HG02642 (cell line): ENCODE measurements at regions not wholly inside any gene's neighbourhood (a gene's known extent, or its start where the extent isn't known, plus 50 kb on each side); places are given as distances from the start of the nearest gene placed in this dataset.

Source experiments
- ATAC-seq: cut with Tn5 transposase; IDR thresholded peaks from one replicate; pipeline ENCODE4 v1.9.1; 2021; ENCODE audit warnings: mild to moderate bottlenecking; ENCODE audit not compliant: unreplicated experiment, poor library complexity

DNA sequence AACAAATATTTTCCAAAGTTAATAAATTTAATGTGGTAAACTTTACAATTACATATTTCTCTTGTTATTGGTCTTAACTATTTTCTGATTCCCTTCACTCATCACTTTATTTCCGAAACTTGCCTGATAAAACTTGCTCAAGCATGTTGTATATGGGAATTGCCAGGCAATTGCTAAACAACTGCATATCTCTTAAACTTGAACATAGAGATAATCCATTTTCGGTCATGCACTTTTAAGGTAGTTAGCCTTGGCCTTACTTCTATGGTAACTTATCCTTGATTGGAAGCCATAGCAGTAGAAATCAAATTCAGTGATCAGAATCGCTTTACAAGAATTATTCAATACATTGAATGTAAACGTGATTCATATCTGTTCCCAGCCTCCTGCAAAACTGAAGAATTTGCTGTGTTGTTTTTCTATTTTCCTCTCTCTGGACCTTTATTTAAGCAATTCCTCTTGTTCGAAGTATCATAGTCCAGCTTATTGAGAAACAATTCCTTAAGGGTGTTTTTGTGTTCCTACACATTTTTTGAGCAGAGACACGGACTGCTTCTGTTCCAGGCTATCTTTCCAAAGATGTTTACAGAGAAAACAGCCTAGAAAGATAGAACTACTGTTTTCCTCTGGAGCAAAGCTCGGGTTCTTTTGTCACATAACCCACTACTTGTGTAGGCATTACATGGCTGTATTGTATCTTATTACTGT is 674.3 kb downstream of the IRS1 start:
- ATAC-seq: no peak

DNA sequence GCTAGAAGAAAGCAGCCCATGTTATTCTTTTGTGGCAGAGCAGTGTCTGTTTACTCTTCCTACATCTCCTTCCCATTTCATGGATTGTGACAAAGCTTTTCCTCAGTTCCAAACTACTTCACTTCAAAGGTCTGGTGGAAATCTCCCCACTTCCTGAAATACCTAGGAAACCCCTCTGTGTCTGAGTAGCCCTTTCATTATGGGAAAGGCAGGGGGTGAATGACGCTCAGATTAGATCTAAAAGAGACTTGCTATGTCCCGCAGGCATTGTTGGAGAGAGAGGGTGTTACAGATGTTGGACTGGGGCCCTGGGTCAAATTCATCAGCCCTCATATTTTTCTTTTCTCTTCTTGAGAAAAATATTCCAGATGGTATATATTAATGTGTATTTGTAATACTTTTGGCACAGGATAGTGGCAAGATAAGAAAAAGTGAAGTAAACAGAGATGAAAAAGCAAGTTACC is 675.0 kb downstream of the IRS1 start:
- no peak for ATAC-seq

DNA sequence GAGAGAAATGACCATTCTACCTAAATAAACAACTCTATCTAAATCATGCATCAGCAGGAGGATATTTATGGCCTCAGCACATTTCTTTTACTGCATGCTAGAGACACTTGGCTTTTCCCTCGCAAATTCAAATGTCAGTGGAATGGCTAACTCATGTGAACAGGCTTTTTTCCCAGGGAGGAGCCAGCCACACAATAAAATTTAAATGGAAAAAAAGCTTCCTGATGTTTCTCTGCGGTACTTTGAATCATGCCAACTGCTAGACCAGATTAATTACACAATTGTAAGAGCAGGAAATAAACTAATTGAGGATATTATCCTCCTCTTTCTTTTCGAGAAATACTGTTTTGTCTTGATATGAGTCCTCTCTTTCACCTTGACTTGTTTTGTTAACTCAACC is 676.3 kb downstream of the IRS1 start:
- ATAC-seq: no peak

DNA sequence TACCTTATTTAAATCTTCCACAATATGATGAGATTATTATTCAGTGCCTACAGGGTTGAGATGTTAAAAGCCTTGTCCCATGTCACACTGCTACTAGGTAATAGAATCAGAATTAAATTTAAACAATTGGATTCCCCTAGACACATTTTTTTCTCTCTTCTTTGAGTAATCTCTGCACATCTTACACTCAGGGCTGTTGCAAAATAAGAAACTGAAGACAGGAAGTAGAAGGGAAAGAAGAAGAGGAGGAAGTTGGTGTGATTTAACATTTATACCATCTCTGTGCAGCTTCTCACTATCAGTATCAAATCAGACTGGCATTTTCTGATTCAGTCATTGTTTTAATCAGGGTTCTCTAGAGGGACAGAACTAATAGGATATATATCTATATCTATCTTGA is 677.6 kb downstream of the IRS1 start:
- no peak for ATAC-seq

DNA sequence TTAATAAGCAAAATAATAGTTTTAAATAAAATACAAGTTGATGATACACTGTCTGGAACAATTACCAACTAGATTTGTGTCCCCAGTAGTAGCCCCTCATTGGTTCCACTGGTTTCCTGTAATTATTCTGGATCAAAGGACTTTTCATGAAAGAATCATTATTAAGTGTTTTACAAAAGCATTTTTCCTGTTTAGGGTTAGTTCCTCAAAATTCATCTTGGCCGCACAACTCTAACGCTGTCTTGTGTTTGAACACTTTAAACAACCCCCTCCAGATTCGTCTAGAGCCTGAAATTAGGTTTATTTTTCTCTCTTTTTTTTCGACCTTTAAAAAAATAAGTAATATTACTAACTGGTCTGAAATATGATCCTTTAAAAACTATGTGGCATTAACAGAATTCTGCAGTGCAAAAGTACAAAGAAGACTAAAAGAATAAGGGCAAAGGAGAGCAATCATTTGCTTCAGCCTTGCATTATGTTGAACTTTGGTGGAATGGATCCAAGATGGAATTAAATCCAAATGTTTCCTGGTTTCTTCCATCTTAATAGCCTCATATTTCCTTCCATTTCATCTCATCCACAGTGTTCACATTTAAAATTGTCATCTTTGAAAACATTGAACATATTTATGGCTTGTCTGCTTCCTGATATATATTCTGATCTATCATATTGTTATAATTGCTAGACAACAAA is 678.4 kb downstream of the IRS1 start:
- no peak for ATAC-seq

DNA sequence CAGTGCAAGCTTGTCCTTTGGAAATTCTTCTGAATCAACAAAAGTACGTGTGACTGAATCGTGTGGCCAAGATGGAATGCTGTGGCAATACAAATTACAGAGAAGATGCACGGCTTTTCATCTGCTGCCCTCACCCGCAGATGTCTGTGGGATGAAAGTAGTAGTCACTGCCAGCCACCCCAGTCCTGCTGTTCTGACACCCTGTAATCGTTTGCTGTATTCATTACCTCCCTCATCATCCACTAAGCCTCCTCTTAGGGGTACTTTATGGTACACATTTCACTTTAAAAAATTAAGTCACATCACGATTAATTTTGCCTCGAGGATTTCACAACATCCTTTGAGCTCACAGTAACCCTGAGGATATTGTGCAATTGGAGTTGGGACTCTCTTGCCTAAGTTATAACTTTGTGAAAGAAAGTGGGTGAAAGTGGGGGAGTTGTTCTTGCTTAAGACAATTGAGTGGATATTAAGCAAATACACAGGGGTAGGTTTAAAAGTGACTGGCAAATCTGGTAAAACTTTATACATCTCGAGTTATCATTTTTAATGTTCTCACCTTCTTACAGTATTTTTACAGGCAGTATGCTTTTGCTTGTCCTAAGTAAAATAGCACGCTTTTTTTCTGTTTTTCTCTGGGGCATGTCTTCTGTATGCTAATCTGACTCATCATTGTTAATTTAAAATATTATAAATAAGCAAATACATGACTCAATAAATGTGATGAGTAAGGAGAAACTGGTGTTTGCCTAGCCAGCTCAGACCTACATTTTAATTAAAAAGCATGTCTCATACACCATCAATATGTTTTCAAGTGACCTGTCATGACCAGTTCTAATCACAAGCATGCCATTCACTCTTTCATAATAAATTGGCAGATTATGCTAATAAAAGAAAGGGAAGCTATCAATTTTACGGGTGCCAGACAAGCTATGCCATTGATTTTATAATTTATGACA is 680.9 kb downstream of the IRS1 start:
- ATAC-seq: no peak

DNA sequence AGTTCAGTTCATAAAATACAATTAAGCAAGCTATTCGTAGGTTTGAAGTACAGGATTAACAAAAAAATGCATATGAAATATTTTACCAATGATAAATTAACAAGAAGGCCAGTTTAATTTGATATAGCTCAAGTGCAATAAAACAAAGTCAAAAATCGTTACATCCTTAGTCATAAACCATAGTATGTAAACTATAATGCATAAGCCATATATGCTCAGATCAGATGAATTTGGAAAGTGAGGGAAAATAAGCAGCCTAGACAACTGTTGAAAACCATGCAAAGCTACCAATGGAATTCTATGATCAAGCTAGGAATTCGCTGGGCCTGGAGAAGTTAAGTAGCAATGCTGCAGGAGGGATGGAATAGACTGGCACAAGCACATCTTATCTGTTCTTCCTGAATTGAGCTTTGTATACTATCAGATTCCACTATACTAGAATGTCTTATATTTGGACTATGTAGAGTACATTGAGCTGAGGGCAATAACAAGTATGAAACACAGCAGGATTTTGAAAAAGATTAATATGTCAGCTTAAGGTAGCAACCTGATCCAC is 682.0 kb downstream of the IRS1 start:
- ATAC-seq: no peak

DNA sequence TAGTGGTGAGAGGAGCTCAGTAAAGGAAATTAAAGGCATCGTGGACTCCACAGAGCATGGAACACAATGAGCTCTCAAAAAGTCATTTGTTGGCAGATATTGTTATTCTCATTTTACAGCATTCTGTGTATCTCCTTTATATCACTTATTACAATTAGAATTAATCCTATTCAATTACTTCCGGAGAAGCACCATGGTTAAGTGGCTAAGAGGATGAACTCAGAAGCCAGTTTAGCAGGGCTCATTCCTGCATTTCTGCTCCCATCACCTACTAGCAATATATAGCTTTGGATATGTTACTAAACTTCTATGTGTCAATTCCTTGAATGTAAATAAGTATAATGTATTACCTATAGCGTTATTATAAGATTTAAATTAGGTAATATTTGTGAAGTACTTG is 683.3 kb downstream of the IRS1 start:
- no peak for ATAC-seq

DNA sequence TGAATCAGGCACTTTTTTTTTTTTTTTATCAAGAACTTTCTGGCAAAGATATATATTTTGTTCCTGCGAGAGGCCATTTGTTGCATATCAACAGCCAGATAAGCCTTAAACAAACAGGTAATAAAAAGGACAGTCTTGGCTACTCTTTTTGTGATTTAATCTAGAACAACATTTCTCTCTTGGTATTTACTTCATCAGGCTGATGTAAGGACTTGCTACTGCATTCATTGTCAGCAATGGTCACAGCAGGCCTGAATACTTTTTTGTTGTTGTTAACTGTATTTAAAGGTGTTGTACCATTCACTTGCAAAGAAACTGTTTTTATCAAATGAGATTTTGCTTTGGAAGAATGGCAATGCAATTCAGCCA is 683.8 kb downstream of the IRS1 start:
- no peak for ATAC-seq

DNA sequence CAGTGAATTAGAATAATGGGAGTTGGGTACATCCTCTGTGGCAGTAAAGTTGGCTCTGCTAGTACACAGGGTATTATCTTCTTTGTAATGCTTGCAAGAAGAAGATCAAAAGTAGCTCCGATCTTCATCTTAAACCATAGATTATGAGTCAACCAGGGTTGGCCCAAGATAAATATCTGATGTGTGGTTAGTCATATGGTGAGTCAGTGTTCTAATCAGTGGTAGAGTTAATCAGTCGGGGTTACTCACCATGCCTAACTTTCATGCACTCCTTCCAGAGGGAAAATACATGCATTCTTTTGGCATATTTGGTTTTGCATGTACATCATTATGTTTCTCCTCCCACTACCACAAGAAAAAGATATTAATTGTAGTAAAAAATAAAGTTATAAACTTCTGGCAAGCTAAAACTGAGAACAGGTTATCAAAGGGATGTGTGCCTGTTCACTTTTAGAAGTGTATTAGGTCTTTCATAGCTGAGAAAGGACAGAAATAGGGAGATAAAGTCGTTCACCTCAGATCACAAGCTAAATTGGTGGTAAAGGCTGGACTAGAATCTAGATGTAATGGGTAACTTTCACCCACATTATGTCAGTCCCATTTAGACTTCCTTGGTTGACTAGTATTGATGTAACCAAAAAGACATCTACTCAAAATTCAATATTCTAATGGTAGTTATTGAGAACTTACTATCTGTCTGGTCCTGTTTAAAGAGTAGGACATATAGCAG is 684.4 kb downstream of the IRS1 start:
- no peak for ATAC-seq

DNA sequence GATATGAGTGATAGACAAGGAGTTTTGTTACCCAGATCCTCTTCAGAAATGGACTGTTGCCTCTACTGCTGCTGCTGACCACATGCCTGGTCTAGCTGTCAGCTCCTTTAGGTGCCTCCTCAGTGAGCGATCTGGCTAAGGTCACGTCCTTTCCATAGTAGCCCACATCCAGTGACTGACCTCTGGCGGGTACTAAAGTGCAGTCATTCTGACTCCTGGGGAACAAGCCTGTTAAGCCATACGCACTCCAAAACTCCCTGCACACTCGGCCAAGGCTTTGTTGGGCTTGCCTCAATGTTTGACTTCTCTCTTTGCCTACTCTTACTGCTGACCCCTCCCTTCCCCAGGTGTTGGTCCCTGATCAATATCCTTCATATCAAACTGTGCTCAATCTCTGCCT is 685.2 kb downstream of the IRS1 start:
- no peak for ATAC-seq

DNA sequence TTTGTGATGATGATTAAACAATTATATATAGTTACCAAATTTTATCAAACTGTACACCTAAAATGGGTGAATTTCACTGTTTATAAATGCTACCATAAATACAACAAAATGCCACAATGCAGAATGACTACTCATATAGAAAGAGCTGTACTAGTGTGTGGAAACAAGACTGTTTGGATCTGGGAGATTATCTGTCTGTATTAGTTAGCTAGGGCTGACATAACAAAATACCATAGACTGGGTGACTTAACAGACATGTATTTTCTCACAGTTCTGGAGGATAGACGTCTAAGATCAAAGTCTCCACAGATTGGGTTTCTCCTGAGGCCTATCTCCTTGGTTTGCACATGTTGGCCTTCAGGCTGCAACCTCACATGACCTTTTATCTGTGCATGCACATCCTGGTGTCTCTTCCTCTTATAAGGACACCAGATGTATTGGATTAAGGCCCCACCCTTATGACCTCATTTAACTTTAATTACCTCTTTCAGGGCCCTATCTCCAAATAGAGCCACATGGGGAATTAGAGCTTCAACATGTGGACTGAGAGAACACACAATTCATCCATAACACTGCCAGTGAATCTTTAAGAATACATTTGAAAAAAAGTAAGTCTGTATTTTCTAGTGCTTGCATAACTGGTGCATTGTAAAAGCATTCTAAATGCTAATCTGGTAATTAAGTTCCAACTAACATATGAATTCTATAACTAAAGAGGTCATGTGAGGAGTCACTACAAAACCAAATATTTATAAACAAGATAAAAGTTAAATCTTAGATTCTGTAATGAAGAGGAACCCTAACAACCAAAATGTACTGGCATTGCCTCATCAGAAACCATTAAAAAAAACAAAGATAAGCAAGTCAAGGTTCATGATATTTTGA is 699.6 kb downstream of the NYAP2 start:
- no peak for ATAC-seq

DNA sequence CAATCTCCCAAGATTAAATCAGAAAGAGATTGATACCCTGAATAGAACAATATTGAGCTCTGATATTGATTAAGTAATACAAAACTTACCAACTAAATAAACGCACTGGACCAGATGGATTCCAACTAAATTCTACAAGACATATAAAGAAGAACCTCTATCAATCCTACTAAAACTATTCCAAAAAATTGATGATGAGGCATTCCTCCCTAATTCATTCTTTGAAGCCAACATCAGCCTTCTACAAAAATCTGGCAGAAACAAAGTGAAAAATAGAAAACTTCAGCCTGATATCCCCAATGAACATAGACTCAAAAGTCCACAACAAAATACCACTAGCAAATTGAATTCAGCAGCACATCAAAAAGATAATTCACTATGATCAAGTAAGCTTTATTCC is 695.5 kb downstream of the NYAP2 start:
- no peak for ATAC-seq

DNA sequence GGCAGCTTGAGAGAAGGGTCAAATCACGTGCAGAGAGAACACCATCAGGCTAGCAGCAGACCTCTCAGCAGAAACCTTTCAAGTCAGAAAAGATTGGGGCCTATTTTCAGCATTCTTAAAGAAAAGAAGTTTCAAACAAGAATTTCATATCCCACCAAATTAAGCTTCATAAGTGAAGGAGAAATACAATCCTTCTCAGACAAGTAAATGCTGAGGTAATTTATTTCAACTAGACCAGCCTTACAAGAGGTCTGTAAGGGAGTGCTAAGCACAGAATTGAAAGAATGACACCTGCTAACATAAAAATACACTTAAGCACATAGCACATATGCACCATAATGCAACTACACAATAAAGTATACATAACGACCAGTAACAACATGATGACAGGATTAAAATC is 693.9 kb downstream of the NYAP2 start:
- ATAC-seq: no peak

DNA sequence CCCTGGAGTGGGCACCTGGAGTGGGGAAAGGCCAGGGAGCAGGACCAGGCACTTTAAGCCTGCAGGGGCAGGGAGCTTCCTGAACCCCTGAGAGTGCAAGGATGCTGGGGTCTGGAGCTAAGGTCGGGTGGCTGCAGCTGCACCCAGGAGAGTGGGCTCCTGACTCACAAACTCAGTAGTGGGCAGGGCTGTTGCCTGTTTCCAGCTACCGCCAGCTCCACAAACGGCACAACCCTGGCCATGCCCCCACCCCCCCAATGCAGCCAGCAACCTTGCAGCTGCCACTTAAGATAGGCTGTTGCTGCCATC is 688.8 kb downstream of the NYAP2 start:
- ATAC-seq: no peak

DNA sequence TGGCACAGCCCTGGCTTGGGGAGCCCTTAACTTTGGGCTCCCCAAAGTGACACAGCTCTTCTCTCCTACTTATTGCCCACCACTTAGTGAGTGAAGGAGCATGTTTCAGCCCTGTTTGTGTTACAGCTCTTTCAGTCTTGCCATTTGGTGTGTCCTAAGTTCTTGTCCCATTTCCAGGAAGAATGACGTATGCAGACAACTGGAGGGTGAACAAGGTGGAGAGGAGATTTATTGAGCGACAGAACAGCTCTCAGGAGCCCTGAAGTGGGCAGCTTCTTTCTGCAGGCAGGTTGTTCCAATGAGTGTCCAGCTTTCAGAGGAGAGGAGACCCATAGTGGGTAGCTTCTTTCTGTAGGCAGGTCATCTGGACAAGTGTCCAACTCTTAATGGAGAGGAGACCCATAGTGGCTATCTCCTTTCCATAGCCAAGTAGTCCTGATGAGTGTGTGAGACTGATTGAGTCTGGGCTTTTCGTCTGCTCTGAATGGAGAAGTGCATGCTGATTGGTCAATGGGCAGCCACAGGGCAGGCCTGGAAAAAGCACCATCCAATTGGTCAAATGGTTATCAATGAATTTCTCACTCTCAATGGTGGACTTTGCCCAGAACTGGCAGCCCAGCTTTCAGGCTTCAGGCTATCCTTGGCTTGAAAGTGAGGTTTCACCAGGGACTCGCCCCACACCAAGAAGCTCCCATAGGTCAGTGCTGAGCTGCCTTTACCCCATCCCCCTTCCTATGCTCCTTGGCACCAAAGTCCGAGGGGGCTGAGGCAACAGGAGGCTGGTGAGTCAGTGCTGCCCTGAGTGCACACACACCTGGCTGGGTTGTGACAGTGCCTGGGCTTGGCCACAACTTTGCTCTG is 688.2 kb downstream of the NYAP2 start:
- ATAC-seq: no peak

DNA sequence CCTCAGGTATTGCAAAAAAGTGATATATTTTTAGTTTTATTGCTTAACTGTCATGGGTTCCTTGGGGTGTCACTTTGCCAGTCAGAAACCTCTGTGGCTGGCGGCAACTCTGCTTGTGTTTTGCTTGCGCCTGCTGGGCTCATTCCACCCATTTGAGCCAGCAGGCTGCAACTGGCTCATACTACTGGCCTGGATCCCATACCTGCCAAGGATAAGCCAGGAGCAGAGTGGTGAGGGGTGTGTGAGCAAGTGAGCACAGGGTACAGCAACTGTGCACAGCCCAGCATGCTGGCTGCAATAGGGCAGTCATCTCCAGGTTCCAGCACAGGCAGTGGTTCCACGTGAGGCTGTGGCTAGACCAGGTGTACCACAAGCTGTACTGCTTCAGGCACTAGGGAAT is 687.5 kb downstream of the NYAP2 start:
- no peak for ATAC-seq

DNA sequence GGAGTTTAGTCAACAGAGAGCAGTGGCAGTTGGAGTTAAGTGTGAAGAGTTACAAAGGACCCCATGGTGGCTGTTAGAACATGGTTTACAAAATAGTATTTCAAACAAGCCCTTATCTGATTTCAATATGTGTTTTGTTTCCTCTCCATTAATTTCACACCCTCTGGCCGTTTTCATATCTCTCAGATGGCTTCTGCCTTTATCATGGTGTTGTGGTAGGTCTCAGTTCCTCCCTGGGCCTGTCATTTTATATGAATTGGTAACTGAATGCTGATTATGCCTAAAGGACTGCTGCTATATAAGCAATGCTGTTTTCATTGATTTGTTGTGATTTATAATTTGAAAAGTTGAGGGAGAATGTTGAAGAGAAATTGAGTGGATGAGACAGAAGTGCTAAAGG is 686.7 kb downstream of the NYAP2 start:
- no peak for ATAC-seq
